Glutamatergic neuron (in vitro differentiated cells): ENCODE measurements at regions not wholly inside any gene's neighbourhood (a gene's known extent, or its start where the extent isn't known, plus 50 kb on each side); places are given as distances from the start of the nearest gene placed in this dataset.
"Not testable (repeated sequence)": the region's sequence is repeated elsewhere in the genome, so short reads cannot be mapped to it uniquely, and the experiment has no call there.

ENCODE experiments used
- DNase-seq: peaks from one replicate; pipeline ENCODE4 v3.0.0; 2022
- H3K27ac Mint-ChIP-seq: one replicate; pipeline ENCODE4 v1.8.0; 2020; ENCODE audit warnings: mild to moderate bottlenecking, mixed read lengths, inconsistent platforms; ENCODE audit not compliant: unreplicated experiment
- H3K27me3 Mint-ChIP-seq: one replicate; pipeline ENCODE4 v1.8.0; 2020; ENCODE audit warnings: mild to moderate bottlenecking, moderate library complexity, mixed read lengths, inconsistent platforms; ENCODE audit not compliant: unreplicated experiment
- H3K36me3 Mint-ChIP-seq: one replicate; pipeline ENCODE4 v1.8.0; 2020; ENCODE audit warnings: mild to moderate bottlenecking, mixed read lengths, inconsistent platforms; ENCODE audit not compliant: unreplicated experiment
- H3K4me1 Mint-ChIP-seq: one replicate; pipeline ENCODE4 v1.8.0; 2020; ENCODE audit warnings: mild to moderate bottlenecking, low read depth, mixed read lengths, inconsistent platforms; ENCODE audit not compliant: unreplicated experiment
- H3K4me3 Mint-ChIP-seq: one replicate; pipeline ENCODE4 v1.8.0; 2020; ENCODE audit warnings: mild to moderate bottlenecking, mixed read lengths, inconsistent platforms; ENCODE audit not compliant: unreplicated experiment
- H3K9me3 Mint-ChIP-seq: one replicate; pipeline ENCODE4 v1.8.0; 2020; ENCODE audit warnings: mild to moderate bottlenecking, moderate library complexity, mixed read lengths, inconsistent platforms; ENCODE audit not compliant: unreplicated experiment
- TF ChIP-seq, protein P1 (sequence below): fragments of 200-600 bp; sonication (generic); IDR thresholded peaks from one replicate; pipeline ENCODE4 v1.5.0; 2021; ENCODE audit not compliant: partially characterized antibody, unreplicated experiment

DNA sequence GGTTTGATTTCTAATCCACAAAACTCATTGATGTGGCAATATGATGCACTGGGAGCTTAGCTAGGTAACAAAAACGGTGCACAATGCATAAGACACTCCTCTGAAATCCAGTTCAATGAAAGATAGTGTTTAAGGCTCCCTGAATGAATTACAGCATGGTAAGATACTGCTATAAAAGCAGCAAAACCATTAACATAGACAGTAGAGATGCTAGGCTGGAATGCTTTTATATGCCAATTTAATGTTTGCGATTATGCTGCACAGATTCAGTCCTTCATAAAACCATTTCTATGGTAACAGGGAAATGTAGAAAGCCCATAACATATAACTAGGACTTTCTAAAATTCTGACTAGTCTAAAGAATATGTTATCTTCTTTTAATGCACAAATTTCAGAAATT is 180.8 kb upstream of the NUDT12 start:
- no peak overlapping the region for H3K4me3 Mint-ChIP-seq
- no peak overlapping the region for H3K27ac Mint-ChIP-seq
- no peaks in the 10 kb centered on the region for H3K9me3 Mint-ChIP-seq
- no peak for DNase-seq
- TF ChIP-seq, protein P1, sequence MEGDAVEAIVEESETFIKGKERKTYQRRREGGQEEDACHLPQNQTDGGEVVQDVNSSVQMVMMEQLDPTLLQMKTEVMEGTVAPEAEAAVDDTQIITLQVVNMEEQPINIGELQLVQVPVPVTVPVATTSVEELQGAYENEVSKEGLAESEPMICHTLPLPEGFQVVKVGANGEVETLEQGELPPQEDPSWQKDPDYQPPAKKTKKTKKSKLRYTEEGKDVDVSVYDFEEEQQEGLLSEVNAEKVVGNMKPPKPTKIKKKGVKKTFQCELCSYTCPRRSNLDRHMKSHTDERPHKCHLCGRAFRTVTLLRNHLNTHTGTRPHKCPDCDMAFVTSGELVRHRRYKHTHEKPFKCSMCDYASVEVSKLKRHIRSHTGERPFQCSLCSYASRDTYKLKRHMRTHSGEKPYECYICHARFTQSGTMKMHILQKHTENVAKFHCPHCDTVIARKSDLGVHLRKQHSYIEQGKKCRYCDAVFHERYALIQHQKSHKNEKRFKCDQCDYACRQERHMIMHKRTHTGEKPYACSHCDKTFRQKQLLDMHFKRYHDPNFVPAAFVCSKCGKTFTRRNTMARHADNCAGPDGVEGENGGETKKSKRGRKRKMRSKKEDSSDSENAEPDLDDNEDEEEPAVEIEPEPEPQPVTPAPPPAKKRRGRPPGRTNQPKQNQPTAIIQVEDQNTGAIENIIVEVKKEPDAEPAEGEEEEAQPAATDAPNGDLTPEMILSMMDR, result no peak
- H3K36me3 Mint-ChIP-seq, result no peaks in the 10 kb centered on the region
- no peaks in the 10 kb centered on the region for H3K27me3 Mint-ChIP-seq
- H3K4me1 Mint-ChIP-seq, result no peaks in the 10 kb centered on the region

DNA sequence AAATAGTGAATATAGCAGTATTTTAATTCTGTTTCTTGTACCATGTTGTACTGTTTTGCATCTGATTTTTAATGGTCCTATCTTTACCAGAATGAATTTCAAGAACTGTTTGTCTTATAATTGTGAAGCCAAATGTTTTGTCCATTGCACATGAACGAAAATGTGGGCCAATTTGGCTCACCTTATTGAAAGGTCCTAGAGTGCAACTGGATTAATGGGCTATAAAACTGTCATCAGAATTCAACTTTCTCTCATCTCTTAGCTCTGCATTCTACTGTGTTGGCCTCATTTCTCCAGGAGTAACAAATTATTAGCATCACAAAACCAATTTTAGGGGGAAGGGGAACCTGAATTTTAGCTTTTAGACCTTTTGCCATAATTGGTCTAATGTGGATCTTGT is 179.4 kb upstream of the NUDT12 start:
- no peaks in the 10 kb centered on the region for H3K36me3 Mint-ChIP-seq
- TF ChIP-seq, protein P1, result no peak
- H3K4me3 Mint-ChIP-seq, result no peak overlapping the region
- no peak for DNase-seq
- no peaks in the 10 kb centered on the region for H3K4me1 Mint-ChIP-seq
- H3K9me3 Mint-ChIP-seq, result no peaks in the 10 kb centered on the region
- no peaks in the 10 kb centered on the region for H3K27me3 Mint-ChIP-seq
- no peak overlapping the region for H3K27ac Mint-ChIP-seq

DNA sequence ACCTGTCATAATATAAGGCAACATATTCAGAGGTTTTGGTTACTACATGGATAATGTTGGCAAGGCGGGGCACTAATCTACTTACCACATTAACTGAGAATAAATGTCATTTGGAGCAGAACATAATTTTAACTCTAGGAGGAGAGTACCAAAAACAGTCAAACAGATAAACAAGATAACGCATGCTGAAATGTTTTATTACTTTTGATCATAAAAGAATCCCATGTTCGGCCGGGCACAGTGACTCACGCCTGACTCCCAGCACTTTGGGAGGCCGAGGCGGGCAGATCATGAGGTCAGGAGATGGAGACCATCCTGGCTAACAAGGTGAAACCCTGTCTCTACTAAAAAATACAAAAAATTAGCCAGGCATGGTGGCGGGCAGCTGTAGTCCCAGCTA is 173.8 kb upstream of the NUDT12 start:
- DNase-seq, H3K27me3 Mint-ChIP-seq, H3K36me3 Mint-ChIP-seq, H3K9me3 Mint-ChIP-seq, H3K27ac Mint-ChIP-seq, H3K4me1 Mint-ChIP-seq, H3K4me3 Mint-ChIP-seq: not testable (repeated sequence)

DNA sequence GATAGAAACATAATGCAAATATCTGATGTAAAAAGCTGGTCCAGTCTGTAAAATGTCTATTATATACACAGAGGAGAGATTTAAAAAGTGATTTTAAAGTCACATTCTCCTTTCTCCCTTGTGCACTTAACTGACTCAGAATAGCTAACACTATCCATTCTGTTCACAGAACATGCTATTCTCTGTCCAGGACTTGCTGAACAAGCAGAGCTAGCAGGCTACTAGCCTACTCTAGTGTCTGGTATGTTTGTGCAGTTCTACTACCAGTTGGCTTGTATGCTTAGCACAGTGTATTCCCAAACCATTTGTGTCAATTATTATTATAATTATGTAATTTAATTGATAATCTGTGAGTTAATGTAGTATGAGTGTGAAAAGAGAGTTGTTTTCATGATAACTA is 161.7 kb upstream of the NUDT12 start:
- no peak for DNase-seq
- peaks cover 2% of the 10 kb centered on the region for H3K9me3 Mint-ChIP-seq
- H3K27ac Mint-ChIP-seq, result no peak overlapping the region
- H3K36me3 Mint-ChIP-seq, result peaks cover 10% of the 10 kb centered on the region
- no peaks in the 10 kb centered on the region for H3K27me3 Mint-ChIP-seq
- no peak overlapping the region for H3K4me3 Mint-ChIP-seq
- TF ChIP-seq, protein P1, result no peak
- H3K4me1 Mint-ChIP-seq, result no peaks in the 10 kb centered on the region

DNA sequence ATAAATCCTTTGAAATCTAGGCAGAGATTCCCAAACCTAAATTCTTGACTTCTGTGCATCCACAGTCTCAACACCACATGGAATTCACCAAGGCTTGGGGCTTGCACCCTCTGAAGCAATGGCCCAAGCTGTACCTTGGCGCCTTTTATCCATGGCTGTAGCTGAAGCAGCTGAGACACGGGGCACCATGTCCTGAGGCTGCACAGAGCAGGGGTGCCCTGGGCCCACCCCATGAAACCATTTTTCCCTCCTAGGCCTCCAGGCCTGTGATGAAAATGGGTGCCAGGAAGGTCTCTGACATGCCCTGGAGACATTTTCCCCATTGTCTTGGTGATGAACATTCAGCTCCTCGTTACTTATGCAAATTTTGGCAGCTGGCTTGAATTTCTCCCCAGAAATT is 158.6 kb upstream of the NUDT12 start:
- Mint-ChIP-seq H3K27me3 (no peaks in the 10 kb centered on the region), H3K4me1 (no peaks in the 10 kb centered on the region), H3K27ac (no peak overlapping the region), H3K36me3 (peaks cover 10% of the 10 kb centered on the region), H3K4me3 (no peak overlapping the region), H3K9me3 (no peaks in the 10 kb centered on the region)
- TF ChIP-seq, protein P1, result no peak
- no peak for DNase-seq

DNA sequence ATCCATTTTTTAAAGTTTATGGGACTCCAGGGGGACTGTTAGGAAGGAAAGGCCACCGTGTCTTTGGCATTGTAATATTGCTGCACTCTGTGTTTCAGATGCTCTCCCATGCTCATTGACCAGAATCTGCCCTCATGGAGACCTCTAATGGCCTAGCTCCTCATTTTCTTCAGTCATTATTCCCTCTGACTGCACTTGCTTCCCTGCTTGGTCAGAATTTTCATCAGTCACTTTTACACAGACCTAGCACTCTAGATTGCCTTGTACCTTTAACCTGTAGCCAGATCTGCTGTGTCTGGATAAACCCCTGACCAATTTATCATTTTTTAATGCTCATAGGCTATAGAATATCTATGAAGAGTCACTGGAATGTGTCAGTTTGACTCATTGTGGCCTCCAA is 155.5 kb upstream of the NUDT12 start:
- TF ChIP-seq, protein P1, result no peak
- no peak for DNase-seq
- H3K36me3 Mint-ChIP-seq, result peaks cover 10% of the 10 kb centered on the region
- no peak overlapping the region for H3K27ac Mint-ChIP-seq
- no peaks in the 10 kb centered on the region for H3K27me3 Mint-ChIP-seq
- H3K4me3 Mint-ChIP-seq, result no peak overlapping the region
- H3K9me3 Mint-ChIP-seq, result no peaks in the 10 kb centered on the region
- no peaks in the 10 kb centered on the region for H3K4me1 Mint-ChIP-seq
